ENCODE measurements at regions not wholly inside any gene's neighbourhood (a gene's known extent, or its start where the extent isn't known, plus 50 kb on each side); places are given as distances from the start of the nearest gene placed in this dataset.

GRCh38 chr2:57558312-57558711 lies 488.3 kb upstream of the VRK2 start:
- FAIRE-seq, result no peak

More at GRCh38 chr2:57558312-57558711, 488.3 kb upstream of the VRK2 start:
- intact Hi-C loops (cut with micrococcal nuclease; ENCODE audit: unreplicated experiment) (no loop called here), in situ Hi-C loops (cut with HindIII; ENCODE audit: extremely low pct_ligation_motif_present, low pct_unique_long_range_greater_than_20kb) (no loop called here)
- H3K9ac ChIP-seq (ENCODE audit: insufficient read depth, low read depth, low read length), result no peak overlapping the region
- BruUV-seq (replicated peaks), result no TSS peak
- CTCF ChIA-PET (ENCODE audit: low intra/inter-chr PET ratio, low total read pairs), result no interaction called here
- no peaks in the 10 kb centered on the region for H4K20me1 ChIP-seq (ENCODE audit: insufficient read depth, low read length)
- TF ChIP-seq ARID2 (CRISPR knock-in tag; IDR thresholded peaks at IDR 0.05; ENCODE audit: borderline replicate concordance), result no peak
- TF ChIP-seq ZBTB33 (CRISPR knock-in tag; IDR thresholded peaks at IDR 0.05), result no peak
- no peak for TF ChIP-seq SMARCE1 (IDR thresholded peaks at IDR 0.05; ENCODE audit: borderline replicate concordance)
- no peak for TF ChIP-seq PHF20 (CRISPR knock-in tag; IDR thresholded peaks at IDR 0.05)
- no peak for TF ChIP-seq ZNF841 (CRISPR knock-in tag; IDR thresholded peaks at IDR 0.05; ENCODE audit: borderline replicate concordance)
- TF ChIP-seq XRCC5 (optimal IDR thresholded peaks at IDR 0.05; ENCODE audit: low read length), result no peak
- no peak for TF ChIP-seq ZNF513 (CRISPR knock-in tag; conservative IDR thresholded peaks at IDR 0.05)
- no peak for TF ChIP-seq ZNF350 (CRISPR knock-in tag; IDR thresholded peaks at IDR 0.05; ENCODE audit: borderline replicate concordance, low read depth)
- no peak for TF ChIP-seq PLSCR1 (CRISPR knock-in tag; IDR thresholded peaks at IDR 0.05; ENCODE audit: borderline replicate concordance)
- no peak for TF ChIP-seq ZNF317 (CRISPR knock-in tag; IDR thresholded peaks at IDR 0.05)
- no peak for TF ChIP-seq BCLAF1 (IDR thresholded peaks at IDR 0.05)
- TF ChIP-seq PTBP1 (IDR thresholded peaks at IDR 0.05; ENCODE audit: low read depth, low read length, poor library complexity, severe bottlenecking), result no peak
- TF ChIP-seq PBX2 (CRISPR knock-in tag; IDR thresholded peaks at IDR 0.05), result no peak
- no peak for TF ChIP-seq ZNF205 (CRISPR knock-in tag; IDR thresholded peaks at IDR 0.05)
- TF ChIP-seq SP5 (CRISPR knock-in tag; IDR thresholded peaks at IDR 0.05; ENCODE audit: borderline replicate concordance, low read depth), result no peak
- H3K4me2 ChIP-seq (ENCODE audit: low read depth, low read length), result no peak overlapping the region
- no peaks in the 10 kb centered on the region for H3K27me3 ChIP-seq (ENCODE audit: control insufficient read depth in 1 of 2, insufficient read depth in 2 of 2, low read length in 2 of 2)
- ATAC-seq, result no peak
- no peaks in the 10 kb centered on the region for H3K4me1 ChIP-seq (ENCODE audit: insufficient read depth, low read length)
- no peak overlapping the region for H2AFZ ChIP-seq (ENCODE audit: low read length)
- no peak for DNase-seq (ENCODE audit: low spot score)
- H3K9me3 ChIP-seq (ENCODE audit: low read length), result no peaks in the 10 kb centered on the region; the same call in 1 of the 2 replicates
- 13% methylated on average over 5 of the region's 5 CpGs for WGBS (ENCODE audit: low lambda C conversion rate)
- no peak overlapping the region for H3K27ac ChIP-seq (ENCODE audit: extremely low read length, insufficient read depth, low read length)
- H3K4me3 ChIP-seq (replicated peaks in 1 of 3; ENCODE audit: insufficient read depth in 1 of 3, low read depth in 2 of 3, low read length in 3 of 3), result no peak overlapping the region
- no peaks in the 10 kb centered on the region for H3K36me3 ChIP-seq (replicated peaks in 1 of 2; ENCODE audit: control insufficient read depth in 1 of 2, insufficient read depth in 2 of 2, low read length in 2 of 2)
- POLR2A ChIA-PET, result no interaction called here
- H3K79me2 ChIP-seq (ENCODE audit: insufficient read depth, low read length), result no peaks in the 10 kb centered on the region
